PC-9 (cell line): ENCODE measurements at regions not wholly inside any gene's neighbourhood (a gene's known extent, or its start where the extent isn't known, plus 50 kb on each side); places are given as distances from the start of the nearest gene placed in this dataset.

Experiments
- BruUV-seq: library from RNA; stranded (reverse); fragments of 400-500 nt; replicated peaks from 2 replicates; lab custom pipeline; 2021; lab: Mats Ljungman, UMichigan
- CTCF ChIA-PET: fragments of 300-600 bp; sonication (Branson Sonifier 250); formaldehyde crosslinking; loops from one replicate; lab custom pipeline; 2022; ENCODE audit warnings: antibody characterized with exemption; lab: Charles Lee
- POLR2A ChIA-PET: fragments of 300-600 bp; sonication (Branson Sonifier 250); formaldehyde crosslinking; loops from one replicate; lab custom pipeline; 2022; ENCODE audit warnings: antibody characterized with exemption; ENCODE audit not compliant: unreplicated experiment; lab: Charles Lee
- DNase-seq, 2 experiments: peaks; one replicate each; pipeline versions ENCODE4 v3.0.0 to v3.0.0-alpha.2; 2015 to 2022; ENCODE audit warnings: mixed read lengths in 1 of 2
- H2AFZ ChIP-seq: fragments of 200-600 bp; sonication (generic); 2 replicates; pipeline ENCODE4 v1.8.1; 2017; ENCODE audit warnings: antibody characterized with exemption
- H3F3A ChIP-seq: fragments of 200-600 bp; sonication (generic); 2 replicates; pipeline ENCODE4 v1.8.1; 2017; ENCODE audit warnings: antibody characterized with exemption, mild to moderate bottlenecking, low read depth; ENCODE audit not compliant: insufficient read depth
- H3K27ac ChIP-seq: fragments of 200-600 bp; sonication (generic); 2 replicates; pipeline ENCODE4 v1.6.1; 2016; ENCODE audit warnings: mixed run types
- H3K27me3 ChIP-seq: fragments of 200-600 bp; sonication (generic); 2 replicates; pipeline ENCODE4 v1.6.1; 2016; ENCODE audit warnings: low read depth, mixed run types; ENCODE audit not compliant: insufficient read depth
- H3K36me3 ChIP-seq: fragments of 200-600 bp; sonication (generic); 2 replicates; pipeline ENCODE4 v1.6.1; 2016; ENCODE audit warnings: low read depth, mixed run types
- H3K4me1 ChIP-seq: fragments of 200-600 bp; sonication (generic); replicated peaks from 2 replicates; pipeline ENCODE4 v1.6.1; 2016; ENCODE audit warnings: mixed run types; ENCODE audit not compliant: insufficient read depth
- H3K4me2 ChIP-seq: fragments of 200-600 bp; sonication (generic); 2 replicates; pipeline ENCODE4 v1.6.1; 2017; ENCODE audit warnings: mixed run types
- H3K4me3 ChIP-seq: fragments of 200-600 bp; sonication (generic); 2 replicates; pipeline ENCODE4 v1.6.1; 2016; ENCODE audit warnings: mixed run types
- H3K79me2 ChIP-seq: fragments of 200-600 bp; sonication (generic); 2 replicates; pipeline ENCODE4 v1.6.1; 2017; ENCODE audit warnings: low read depth, mixed run types
- H3K9me2 ChIP-seq: fragments of 200-600 bp; sonication (generic); 2 replicates; pipeline ENCODE4 v1.8.1; 2017; ENCODE audit warnings: mild to moderate bottlenecking; ENCODE audit not compliant: insufficient read depth
- H3K9me3 ChIP-seq: fragments of 200-600 bp; sonication (generic); 2 replicates; pipeline ENCODE4 v1.8.1; 2016; ENCODE audit warnings: low read depth; ENCODE audit not compliant: insufficient read depth
- H4K20me1 ChIP-seq: fragments of 200-600 bp; sonication (generic); 2 replicates; pipeline ENCODE4 v1.8.1; 2017; ENCODE audit not compliant: insufficient read depth
- EZH2 ChIP-seq: fragments of 200-600 bp; sonication (generic); IDR thresholded peaks from 2 replicates; pipeline ENCODE4 v1.8.0; 2017; ENCODE audit warnings: antibody characterized with exemption, low read depth
- intact Hi-C: fragments of 100-400 bp; cut with micrococcal nuclease; formaldehyde crosslinking; loops from one replicate; pipeline ENCODE4 v1.10.0; 2022; ENCODE audit not compliant: unreplicated experiment
- TF ChIP-seq, protein P1 (sequence below): fragments of 200-600 bp; sonication (generic); conservative IDR thresholded peaks from 2 replicates; pipeline ENCODE4 v1.6.1; 2017; ENCODE audit warnings: mixed run types, antibody characterized with exemption, mild to moderate bottlenecking, moderate library complexity

GRCh38 chr15:31214158-31214863, 112.3 kb upstream of the KLF13 start:
- TF ChIP-seq, protein P1, sequence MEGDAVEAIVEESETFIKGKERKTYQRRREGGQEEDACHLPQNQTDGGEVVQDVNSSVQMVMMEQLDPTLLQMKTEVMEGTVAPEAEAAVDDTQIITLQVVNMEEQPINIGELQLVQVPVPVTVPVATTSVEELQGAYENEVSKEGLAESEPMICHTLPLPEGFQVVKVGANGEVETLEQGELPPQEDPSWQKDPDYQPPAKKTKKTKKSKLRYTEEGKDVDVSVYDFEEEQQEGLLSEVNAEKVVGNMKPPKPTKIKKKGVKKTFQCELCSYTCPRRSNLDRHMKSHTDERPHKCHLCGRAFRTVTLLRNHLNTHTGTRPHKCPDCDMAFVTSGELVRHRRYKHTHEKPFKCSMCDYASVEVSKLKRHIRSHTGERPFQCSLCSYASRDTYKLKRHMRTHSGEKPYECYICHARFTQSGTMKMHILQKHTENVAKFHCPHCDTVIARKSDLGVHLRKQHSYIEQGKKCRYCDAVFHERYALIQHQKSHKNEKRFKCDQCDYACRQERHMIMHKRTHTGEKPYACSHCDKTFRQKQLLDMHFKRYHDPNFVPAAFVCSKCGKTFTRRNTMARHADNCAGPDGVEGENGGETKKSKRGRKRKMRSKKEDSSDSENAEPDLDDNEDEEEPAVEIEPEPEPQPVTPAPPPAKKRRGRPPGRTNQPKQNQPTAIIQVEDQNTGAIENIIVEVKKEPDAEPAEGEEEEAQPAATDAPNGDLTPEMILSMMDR, result no peak
- no peak for TF ChIP-seq EZH2
- CTCF ChIA-PET, result no interaction called here
- H4K20me1 ChIP-seq, result no peaks in the 10 kb centered on the region
- no peak overlapping the region for H3K4me2 ChIP-seq
- no peaks in the 10 kb centered on the region for H3K4me1 ChIP-seq
- H2AFZ ChIP-seq, result no peak overlapping the region
- intact Hi-C loops, result no loop called here
- H3K9me3 ChIP-seq, result no peaks in the 10 kb centered on the region
- POLR2A ChIA-PET, result no interaction called here
- peaks cover 11% of the 10 kb centered on the region for H3K27me3 ChIP-seq
- no peaks in the 10 kb centered on the region for H3K79me2 ChIP-seq
- BruUV-seq, result no TSS peak
- H3K4me3 ChIP-seq, result no peak overlapping the region
- no peaks in the 10 kb centered on the region for H3K36me3 ChIP-seq
- DNase-seq, result no peak
- H3K27ac ChIP-seq, result no peak overlapping the region
- no peaks in the 10 kb centered on the region for H3F3A ChIP-seq
- no peaks in the 10 kb centered on the region for H3K9me2 ChIP-seq

DNA sequence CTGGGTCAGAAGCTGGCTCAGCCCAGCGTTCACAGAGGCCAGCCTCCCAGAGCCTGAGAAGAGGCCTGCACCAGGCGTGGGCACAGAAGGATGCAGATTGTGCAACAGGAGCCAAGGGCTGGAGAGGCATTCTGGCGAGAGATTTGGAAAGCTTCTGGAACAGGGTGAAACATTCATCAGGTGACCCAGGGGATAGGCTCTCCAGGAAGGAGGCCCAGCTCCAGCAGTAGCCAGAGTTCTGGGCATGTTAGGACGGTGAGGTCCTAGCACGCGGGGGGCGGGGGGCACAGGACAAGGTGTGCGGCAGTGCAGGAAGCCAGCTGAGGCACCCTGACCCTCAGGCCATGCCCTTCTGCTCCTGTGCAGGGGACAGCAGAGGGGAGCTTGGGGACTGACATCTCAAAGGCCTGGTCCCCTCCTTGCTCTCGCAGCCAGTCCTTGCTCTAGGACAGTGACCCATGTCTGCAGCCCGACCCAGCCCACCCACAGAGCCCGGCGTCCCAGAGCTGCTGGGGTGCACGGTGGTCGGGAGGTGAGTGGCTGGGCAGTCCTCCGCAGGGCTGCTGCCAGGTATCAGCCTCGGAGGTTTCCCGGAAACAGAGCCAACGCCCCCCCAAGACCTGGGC, 111.7 kb upstream of the KLF13 start:
- no peak for DNase-seq

DNA sequence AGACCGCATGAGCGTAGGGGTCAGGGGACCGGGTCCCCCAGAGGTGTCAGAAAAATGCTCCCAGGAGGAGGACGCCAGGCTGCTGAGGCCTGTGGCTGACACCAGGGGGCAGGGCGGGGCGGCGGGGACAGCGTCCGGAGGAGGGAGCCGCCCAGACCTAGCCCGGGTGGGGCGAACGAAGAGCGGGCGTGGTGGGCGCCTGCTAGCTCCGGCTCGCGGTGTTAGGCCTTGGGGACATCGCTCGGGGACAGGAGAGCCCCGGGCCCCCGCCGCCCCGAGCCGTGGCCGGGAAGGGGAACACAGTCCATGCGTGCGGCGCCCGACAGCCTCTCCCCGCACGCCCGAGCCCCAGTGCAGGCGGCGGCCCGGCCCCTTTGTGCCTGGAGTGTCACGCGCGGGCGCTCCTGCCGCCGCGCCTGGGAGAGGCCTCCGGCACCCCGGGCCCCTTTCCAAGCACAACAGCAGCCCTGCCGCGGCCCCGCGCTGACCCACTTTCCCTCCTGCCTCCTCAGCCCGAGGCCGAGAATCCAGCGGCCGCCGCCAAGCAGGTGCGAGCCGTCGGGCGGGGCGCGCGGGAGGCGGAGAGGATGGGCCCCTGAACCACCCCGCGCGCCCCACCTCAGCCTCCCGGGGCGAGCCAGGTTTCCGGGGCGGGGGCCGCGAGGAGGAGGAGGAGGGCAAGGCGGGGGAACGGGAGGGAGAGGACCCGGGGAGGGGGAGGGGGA, 111.0 kb upstream of the KLF13 start:
- ChIA-PET CTCF (no interaction called here), POLR2A (no interaction called here)
- intact Hi-C loops, result no loop called here
- Histone ChIP-seq H3K27me3 (peaks cover 21% of the 10 kb centered on the region), H3K79me2 (no peaks in the 10 kb centered on the region), H3K4me1 (no peaks in the 10 kb centered on the region), H4K20me1 (no peaks in the 10 kb centered on the region), H3F3A (no peaks in the 10 kb centered on the region), H3K9me3 (no peaks in the 10 kb centered on the region), H3K4me2 (no peak overlapping the region), H3K36me3 (no peaks in the 10 kb centered on the region), H3K9me2 (no peaks in the 10 kb centered on the region), H3K27ac (no peak overlapping the region), H3K4me3 (no peak overlapping the region), H2AFZ (no peak overlapping the region)
- TF ChIP-seq EZH2, result no peak
- TF ChIP-seq, protein P1, result peak; percentile 35; the same call in 1 of the 2 replicates
- no peak for DNase-seq
- no TSS peak for BruUV-seq

More for the DNA sequence above, 111.7 kb upstream of the KLF13 start:
- no peaks in the 10 kb centered on the region for H3K9me3 ChIP-seq
- no peak overlapping the region for H2AFZ ChIP-seq
- no peaks in the 10 kb centered on the region for H3K9me2 ChIP-seq
- no peak overlapping the region for H3K27ac ChIP-seq
- ChIA-PET CTCF (no interaction called here), POLR2A (no interaction called here)
- no peaks in the 10 kb centered on the region for H3F3A ChIP-seq
- no peaks in the 10 kb centered on the region for H3K4me1 ChIP-seq
- BruUV-seq, result no TSS peak
- TF ChIP-seq, protein P1, result no peak
- H3K4me3 ChIP-seq, result no peak overlapping the region
- no peaks in the 10 kb centered on the region for H3K36me3 ChIP-seq
- no peaks in the 10 kb centered on the region for H3K79me2 ChIP-seq
- no peaks in the 10 kb centered on the region for H4K20me1 ChIP-seq
- H3K27me3 ChIP-seq, result peaks cover 14% of the 10 kb centered on the region
- intact Hi-C loops, result no loop called here
- no peak overlapping the region for H3K4me2 ChIP-seq
